Right lobe of liver (tissue), 6 donors: ENCODE measurements at regions not wholly inside any gene's neighbourhood (a gene's known extent, or its start where the extent isn't known, plus 50 kb on each side); places are given as distances from the start of the nearest gene placed in this dataset.

Experiments used
- ATAC-seq, 4 donors: fragments of 200-7000 bp; cut with Tn5 transposase; one replicate each; pipeline ENCODE4 v1.9.1; 2020; ENCODE audit warnings: mild to moderate bottlenecking in 4 of 4, moderate library complexity in 4 of 4
- DNase-seq, 3 donors: peaks; one replicate each; pipeline ENCODE4 v3.0.0-alpha.2; 2020
- H3K27ac ChIP-seq, 3 donors: fragments of 200-600 bp; one replicate each; pipeline ENCODE4 v1.8.0; 2022
- H3K27me3 ChIP-seq, 2 donors: fragments of 200-600 bp; one replicate each; pipeline ENCODE4 v1.8.0; 2022
- H3K36me3 ChIP-seq, 4 donors: fragments of 200-600 bp; sonication (generic) in 1 of 4; one replicate each; pipeline versions ENCODE4 v1.5.1 to v1.8.0; 2017 to 2022; ENCODE audit warnings: control low read depth in 1 of 4
- H3K4me1 ChIP-seq, 4 donors: fragments of 200-600 bp; sonication (generic) in 1 of 4; one replicate each; pipeline versions ENCODE4 v1.5.1 to v1.8.0; 2017 to 2022; ENCODE audit warnings: control low read depth in 1 of 4
- H3K4me3 ChIP-seq, 3 donors: fragments of 200-600 bp; one replicate each; pipeline ENCODE4 v1.8.0; 2022
- H3K9me3 ChIP-seq, 4 donors: fragments of 200-600 bp; sonication (generic) in 1 of 4; one replicate each; pipeline versions ENCODE4 v1.5.1 to v1.8.0; 2017 to 2022; ENCODE audit warnings: control low read depth in 1 of 4
- POLR2A ChIP-seq: fragments of 450-650 bp; IDR thresholded peaks from one replicate; pipeline ENCODE4 v1.6.1; 2017; ENCODE audit warnings: antibody characterized with exemption, mild to moderate bottlenecking
- WGBS: methylation state at CpG from one replicate; pipeline ENCODE4 v1.1.6; 2018; ENCODE audit warnings: low coverage, low lambda C conversion rate; ENCODE audit not compliant: insufficient coverage; ENCODE audit errors: missing lambda C conversion rate; 5-methylcytosine and 5-hydroxymethylcytosine counted together
- intact Hi-C, 2 donors: fragments of 100-400 bp; cut with DNase I; formaldehyde crosslinking; loops; one replicate each; pipeline versions ENCODE4 v1.11.2 to v1.14.1; 2022
- TF ChIP-seq, protein P1 (sequence below), 4 donors: fragments of 200-600 bp in 3 of 4; fragments of 450-650 bp in 1 of 4; IDR thresholded peaks; one replicate each; pipeline versions ENCODE4 v1.5.1 to v1.8.0; 2016 to 2022; ENCODE audit warnings: antibody characterized with exemption in 4 of 4, mild to moderate bottlenecking in 2 of 4
- donor health status: DM: no; HTN: yes; CAD: no.
- donor health status: DM: no; HTN: no; CAD: no.
- donor health status: DM: no; HTN: no; CAD: no.
- donor health status: DM: no; HTN: yes; CAD: no.
- donor health status: DM: no; HTN: yes; CAD: no.

DNA sequence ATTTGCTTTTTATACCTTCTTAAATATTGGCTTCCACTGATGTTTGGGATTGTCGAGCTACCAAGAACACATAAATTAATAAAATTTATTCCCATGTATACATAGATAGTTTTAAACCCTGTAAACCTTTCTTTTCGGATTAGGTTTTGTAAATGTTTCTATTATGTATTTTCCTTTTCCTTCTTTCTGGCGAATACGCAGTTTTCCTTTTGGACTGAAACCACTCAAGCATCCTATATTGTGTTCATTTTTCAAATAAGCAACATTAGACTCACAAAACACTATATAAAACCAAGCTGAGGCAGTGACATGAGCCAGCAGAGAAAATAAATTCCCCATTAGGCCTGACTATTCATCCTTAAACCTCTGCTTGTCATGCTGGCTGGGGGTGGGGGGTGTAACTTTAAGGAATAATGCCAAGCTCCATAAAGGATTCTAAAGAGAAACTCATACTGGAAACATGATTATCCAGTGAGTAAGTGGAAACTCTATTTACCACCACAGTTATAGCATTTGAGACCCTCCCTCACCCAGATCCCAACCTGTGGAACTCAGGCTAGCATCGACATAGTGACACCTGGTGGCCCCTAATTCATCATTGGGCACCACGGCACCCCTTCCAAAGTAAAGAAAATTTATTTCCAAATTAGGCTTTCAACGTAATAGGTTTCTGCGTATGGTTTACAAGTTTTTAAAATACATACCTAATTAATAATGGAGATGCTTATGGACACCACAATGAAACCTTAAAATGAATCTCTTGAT lies 86.5 kb upstream of the CELF2 start:
- Histone ChIP-seq H3K4me1 (no peaks in the 10 kb centered on the region), H3K4me3 (no peak overlapping the region), H3K36me3 (no peaks in the 10 kb centered on the region), H3K27ac (no peak overlapping the region), H3K9me3 (no peaks in the 10 kb centered on the region), H3K27me3 (no peaks in the 10 kb centered on the region)
- TF ChIP-seq, protein P1, sequence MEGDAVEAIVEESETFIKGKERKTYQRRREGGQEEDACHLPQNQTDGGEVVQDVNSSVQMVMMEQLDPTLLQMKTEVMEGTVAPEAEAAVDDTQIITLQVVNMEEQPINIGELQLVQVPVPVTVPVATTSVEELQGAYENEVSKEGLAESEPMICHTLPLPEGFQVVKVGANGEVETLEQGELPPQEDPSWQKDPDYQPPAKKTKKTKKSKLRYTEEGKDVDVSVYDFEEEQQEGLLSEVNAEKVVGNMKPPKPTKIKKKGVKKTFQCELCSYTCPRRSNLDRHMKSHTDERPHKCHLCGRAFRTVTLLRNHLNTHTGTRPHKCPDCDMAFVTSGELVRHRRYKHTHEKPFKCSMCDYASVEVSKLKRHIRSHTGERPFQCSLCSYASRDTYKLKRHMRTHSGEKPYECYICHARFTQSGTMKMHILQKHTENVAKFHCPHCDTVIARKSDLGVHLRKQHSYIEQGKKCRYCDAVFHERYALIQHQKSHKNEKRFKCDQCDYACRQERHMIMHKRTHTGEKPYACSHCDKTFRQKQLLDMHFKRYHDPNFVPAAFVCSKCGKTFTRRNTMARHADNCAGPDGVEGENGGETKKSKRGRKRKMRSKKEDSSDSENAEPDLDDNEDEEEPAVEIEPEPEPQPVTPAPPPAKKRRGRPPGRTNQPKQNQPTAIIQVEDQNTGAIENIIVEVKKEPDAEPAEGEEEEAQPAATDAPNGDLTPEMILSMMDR (IDR thresholded peaks at IDR 0.05), result no peak
- TF ChIP-seq POLR2A, result no peak
- 54% methylated on average over 8 of the region's 8 CpGs for WGBS
- DNase-seq (no peak), ATAC-seq (no peak)
- intact Hi-C loops, result no loop called here

DNA sequence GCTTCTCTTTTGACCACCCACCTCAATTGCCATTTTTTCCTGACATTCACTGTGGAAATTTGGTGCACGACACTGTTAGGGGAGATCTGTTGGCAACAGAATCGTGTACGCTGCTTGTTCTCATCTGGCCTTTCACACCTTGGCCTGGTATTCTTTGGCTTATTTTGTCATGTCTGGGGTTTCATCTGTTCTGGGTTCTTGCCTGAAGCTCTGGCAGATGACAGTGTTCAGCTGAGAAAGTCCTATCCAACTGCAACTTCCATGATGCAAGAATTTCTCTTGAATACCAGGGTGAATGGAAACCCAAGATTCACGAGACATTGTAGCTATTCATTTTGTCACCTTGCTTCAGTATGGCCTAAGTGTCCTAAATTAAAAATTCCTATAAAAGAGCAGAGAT lies 82.6 kb upstream of the CELF2 start:
- ATAC-seq (no peak), DNase-seq (no peak)
- Histone ChIP-seq H3K27me3 (no peaks in the 10 kb centered on the region), H3K36me3 (no peaks in the 10 kb centered on the region), H3K4me1 (no peaks in the 10 kb centered on the region), H3K9me3 (no peaks in the 10 kb centered on the region), H3K4me3 (no peak overlapping the region), H3K27ac (no peak overlapping the region)
- TF ChIP-seq, protein P1 (IDR thresholded peaks at IDR 0.05), result no peak
- TF ChIP-seq POLR2A, result no peak
- intact Hi-C loops, result no loop called here
- 67% methylated on average over 4 of the region's 4 CpGs for WGBS

DNA sequence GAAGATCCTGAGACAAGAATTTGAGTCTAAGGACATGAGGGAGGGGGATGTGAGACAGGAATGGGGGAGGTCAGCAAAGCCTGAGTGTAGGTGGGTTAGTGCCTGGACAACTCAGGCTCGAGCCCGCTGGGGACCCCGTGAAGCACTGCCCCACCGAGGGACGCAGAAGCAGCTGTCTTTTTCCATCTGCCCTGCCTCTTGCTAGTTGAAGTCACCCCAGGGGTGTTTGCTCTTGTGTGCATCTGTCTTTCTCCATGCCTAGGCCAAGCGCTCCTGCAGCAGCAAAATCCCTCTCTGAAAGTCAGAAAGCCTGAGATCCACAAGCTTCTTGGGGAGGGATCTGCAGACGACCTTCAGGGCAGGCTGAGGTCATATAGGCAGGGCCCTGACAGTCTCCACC lies 79.0 kb upstream of the CELF2 start:
- Histone ChIP-seq H3K4me3 (no peak overlapping the region), H3K36me3 (no peaks in the 10 kb centered on the region), H3K9me3 (no peaks in the 10 kb centered on the region), H3K4me1 (no peaks in the 10 kb centered on the region), H3K27ac (no peak overlapping the region), H3K27me3 (no peaks in the 10 kb centered on the region)
- no peak for TF ChIP-seq POLR2A
- TF ChIP-seq, protein P1 (IDR thresholded peaks at IDR 0.05), result no peak
- 10% methylated on average over 2 of the region's 7 CpGs for WGBS
- ATAC-seq (no peak), DNase-seq (no peak)
- intact Hi-C loops, result no loop called here

DNA sequence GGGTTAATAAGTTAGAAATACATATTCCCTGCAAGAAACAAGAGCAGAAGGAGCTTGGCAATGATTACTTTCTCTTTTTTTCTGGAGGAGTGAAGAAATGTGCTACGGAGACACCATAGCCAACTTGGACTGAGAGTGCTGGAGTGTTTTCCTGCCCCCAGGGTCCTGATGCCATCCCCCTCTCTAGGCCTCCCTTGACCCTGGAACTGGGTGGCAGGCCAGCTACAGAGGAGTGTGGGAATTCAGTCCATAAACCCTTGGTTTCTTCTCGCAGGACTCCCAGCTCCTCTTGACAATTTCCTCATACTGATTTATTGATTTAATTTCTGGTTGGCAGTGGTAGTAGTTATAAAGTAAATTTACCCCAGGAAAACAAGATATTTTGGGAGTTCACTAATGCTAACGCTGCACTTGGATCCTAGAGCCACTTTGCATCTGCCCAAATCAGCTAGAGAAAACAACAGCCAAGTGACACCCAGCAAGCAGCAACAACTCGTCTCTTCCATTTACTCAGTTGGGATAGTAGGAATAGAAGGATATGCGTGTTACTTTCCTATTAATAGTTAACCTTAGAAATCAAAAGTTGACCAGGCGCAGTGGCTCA lies 76.4 kb upstream of the CELF2 start:
- no peak for ATAC-seq
- intact Hi-C loops, result no loop called here

More for the DNA sequence above, 76.4 kb upstream of the CELF2 start:
- H3K4me3 ChIP-seq, result no peak overlapping the region
- DNase-seq, result no peak
- H3K27ac ChIP-seq, result no peak overlapping the region
- 49% methylated on average over 6 of the region's 6 CpGs for WGBS
- no peaks in the 10 kb centered on the region for H3K4me1 ChIP-seq
- no peaks in the 10 kb centered on the region for H3K36me3 ChIP-seq
- no peaks in the 10 kb centered on the region for H3K27me3 ChIP-seq
- no peaks in the 10 kb centered on the region for H3K9me3 ChIP-seq
- no peak for TF ChIP-seq POLR2A
- TF ChIP-seq, protein P1 (IDR thresholded peaks at IDR 0.05), result no peak
